ACHN (cell line): ENCODE measurements at regions not wholly inside any gene's neighbourhood (a gene's known extent, or its start where the extent isn't known, plus 50 kb on each side); places are given as distances from the start of the nearest gene placed in this dataset.

ENCODE experiments used
- DNase-seq: peaks from one replicate; pipeline ENCODE4 v3.0.0-alpha.2; 2015
- in situ Hi-C: cut with HindIII; loops from 2 replicates; pipeline ENCODE4 v1.10.0; 2017; ENCODE audit warnings: low sequenced_read_pairs, low pct_ligation_motif_present, low pct_unique_long_range_greater_than_20kb

GRCh38 chr7:16084370-16084769 lies 337.0 kb downstream of the CRPPA start:
- DNase-seq: no peak
- in situ Hi-C loops: no loop called here

GRCh38 chr7:16083931-16084330 lies 337.4 kb downstream of the CRPPA start:
- in situ Hi-C loops: no loop called here
- peak; percentile 51 for DNase-seq

- no peak for DNase-seq
- in situ Hi-C loops: no loop called here
Measured at GRCh38 chr7:16080131-16080530, 341.2 kb downstream of the CRPPA start.

GRCh38 chr7:16079723-16080122 lies 341.6 kb downstream of the CRPPA start:
- DNase-seq: no peak
- in situ Hi-C loops: no loop called here

- in situ Hi-C loops: no loop called here
- peak; percentile 79 for DNase-seq
Measured at GRCh38 chr7:16078076-16078952, 343.0 kb downstream of the CRPPA start.

- in situ Hi-C loops: loop anchor here (25.0 kb wide), 1 partner anchor 734 kb away; no protein-coding TSS in a partner anchor
- DNase-seq: peak; percentile 82
Measured at GRCh38 chr7:16071246-16071857, 350.0 kb downstream of the CRPPA start.

GRCh38 chr7:16070806-16071205 lies 350.5 kb downstream of the CRPPA start:
- DNase-seq: no peak
- in situ Hi-C loops: loop anchor here (25.0 kb wide), 1 partner anchor 734 kb away; no protein-coding TSS in a partner anchor

- in situ Hi-C loops: loop anchor here (25.0 kb wide), 1 partner anchor 733 kb away; no protein-coding TSS in a partner anchor
Measured at GRCh38 chr7:16069998-16070397, 351.3 kb downstream of the CRPPA start.

GRCh38 chr7:16068183-16068582 lies 353.2 kb downstream of the CRPPA start:
- DNase-seq: no peak
- in situ Hi-C loops: loop anchor here (25.0 kb wide), 1 partner anchor 731 kb away; no protein-coding TSS in a partner anchor

More at GRCh38 chr7:16069998-16070397, 351.3 kb downstream of the CRPPA start:
- no peak for DNase-seq

GRCh38 chr7:16067711-16068110 lies 353.6 kb downstream of the CRPPA start:
- DNase-seq: no peak
- in situ Hi-C loops: loop anchor here (25.0 kb wide), 1 partner anchor 730 kb away; no protein-coding TSS in a partner anchor

- no peak for DNase-seq
- in situ Hi-C loops: loop anchor here (25.0 kb wide), 1 partner anchor 730 kb away; no protein-coding TSS in a partner anchor
Measured at GRCh38 chr7:16066805-16067459, 354.4 kb downstream of the CRPPA start.

GRCh38 chr7:16065939-16066338 lies 355.4 kb downstream of the CRPPA start:
- in situ Hi-C loops: loop anchor here (25.0 kb wide), 1 partner anchor 729 kb away; no protein-coding TSS in a partner anchor
- DNase-seq: no peak

- no peak for DNase-seq
- in situ Hi-C loops: loop anchor here (25.0 kb wide), 1 partner anchor 727 kb away; no protein-coding TSS in a partner anchor
Measured at GRCh38 chr7:16063716-16064675, 357.3 kb downstream of the CRPPA start.

GRCh38 chr7:16063221-16063620 lies 358.1 kb downstream of the CRPPA start:
- in situ Hi-C loops: loop anchor here (25.0 kb wide), 1 partner anchor 726 kb away; no protein-coding TSS in a partner anchor
- DNase-seq: no peak

GRCh38 chr7:16062269-16062668 lies 359.1 kb downstream of the CRPPA start:
- in situ Hi-C loops: loop anchor here (25.0 kb wide), 1 partner anchor 725 kb away; no protein-coding TSS in a partner anchor
- DNase-seq: no peak

- in situ Hi-C loops: loop anchor here (25.0 kb wide), 1 partner anchor 724 kb away; no protein-coding TSS in a partner anchor
- no peak for DNase-seq
Measured at GRCh38 chr7:16061630-16062029, 359.7 kb downstream of the CRPPA start.

- DNase-seq: no peak
- in situ Hi-C loops: loop anchor here (25.0 kb wide), 1 partner anchor 724 kb away; no protein-coding TSS in a partner anchor
Measured at GRCh38 chr7:16061011-16061410, 360.3 kb downstream of the CRPPA start.
